ENCODE measurements at regions not wholly inside any gene's neighbourhood (a gene's known extent, or its start where the extent isn't known, plus 50 kb on each side); places are given as distances from the start of the nearest gene placed in this dataset.

GRCh38 chr2:65728477-65729180 lies 296.2 kb upstream of the SPRED2 start:
- no peaks in the 10 kb centered on the region for H3K36me3 ChIP-seq
- intact Hi-C loops (cut with DNase I), result no loop called here
- TF ChIP-seq, protein P1, sequence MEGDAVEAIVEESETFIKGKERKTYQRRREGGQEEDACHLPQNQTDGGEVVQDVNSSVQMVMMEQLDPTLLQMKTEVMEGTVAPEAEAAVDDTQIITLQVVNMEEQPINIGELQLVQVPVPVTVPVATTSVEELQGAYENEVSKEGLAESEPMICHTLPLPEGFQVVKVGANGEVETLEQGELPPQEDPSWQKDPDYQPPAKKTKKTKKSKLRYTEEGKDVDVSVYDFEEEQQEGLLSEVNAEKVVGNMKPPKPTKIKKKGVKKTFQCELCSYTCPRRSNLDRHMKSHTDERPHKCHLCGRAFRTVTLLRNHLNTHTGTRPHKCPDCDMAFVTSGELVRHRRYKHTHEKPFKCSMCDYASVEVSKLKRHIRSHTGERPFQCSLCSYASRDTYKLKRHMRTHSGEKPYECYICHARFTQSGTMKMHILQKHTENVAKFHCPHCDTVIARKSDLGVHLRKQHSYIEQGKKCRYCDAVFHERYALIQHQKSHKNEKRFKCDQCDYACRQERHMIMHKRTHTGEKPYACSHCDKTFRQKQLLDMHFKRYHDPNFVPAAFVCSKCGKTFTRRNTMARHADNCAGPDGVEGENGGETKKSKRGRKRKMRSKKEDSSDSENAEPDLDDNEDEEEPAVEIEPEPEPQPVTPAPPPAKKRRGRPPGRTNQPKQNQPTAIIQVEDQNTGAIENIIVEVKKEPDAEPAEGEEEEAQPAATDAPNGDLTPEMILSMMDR (IDR thresholded peaks at IDR 0.05), result no peak
- H3K9me3 ChIP-seq, result no peaks in the 10 kb centered on the region
- H3K4me3 ChIP-seq, result no peak overlapping the region
- DNase-seq (no peak), ATAC-seq (no peak)
- H3K4me1 ChIP-seq, result no peaks in the 10 kb centered on the region
- no peaks in the 10 kb centered on the region for H3K27me3 ChIP-seq (ENCODE audit: low read depth)
- H3K27ac ChIP-seq, result no peak overlapping the region

GRCh38 chr2:65727816-65728215 lies 295.4 kb upstream of the SPRED2 start:
- H3K27me3 ChIP-seq (ENCODE audit: low read depth), result no peaks in the 10 kb centered on the region

GRCh38 chr2:65727381-65727780 lies 295.0 kb upstream of the SPRED2 start:
- Histone ChIP-seq H3K27me3 (ENCODE audit: low read depth) (no peaks in the 10 kb centered on the region), H3K9me3 (no peaks in the 10 kb centered on the region), H3K27ac (no peak overlapping the region), H3K36me3 (no peaks in the 10 kb centered on the region), H3K4me1 (no peaks in the 10 kb centered on the region), H3K4me3 (no peak overlapping the region)
- intact Hi-C loops (cut with DNase I), result no loop called here
- DNase-seq (no peak), ATAC-seq (no peak)
- TF ChIP-seq, protein P1 (IDR thresholded peaks at IDR 0.05), result no peak

More at GRCh38 chr2:65727816-65728215, 295.4 kb upstream of the SPRED2 start:
- H3K36me3 ChIP-seq, result no peaks in the 10 kb centered on the region
- H3K4me3 ChIP-seq, result no peak overlapping the region
- ATAC-seq, result peak in 1 of 2 donors; percentile 34
- DNase-seq, result no peak
- no peaks in the 10 kb centered on the region for H3K9me3 ChIP-seq
- H3K4me1 ChIP-seq, result no peaks in the 10 kb centered on the region
- no peak overlapping the region for H3K27ac ChIP-seq
- TF ChIP-seq, protein P1 (IDR thresholded peaks at IDR 0.05), result no peak
- intact Hi-C loops (cut with DNase I), result no loop called here

DNA sequence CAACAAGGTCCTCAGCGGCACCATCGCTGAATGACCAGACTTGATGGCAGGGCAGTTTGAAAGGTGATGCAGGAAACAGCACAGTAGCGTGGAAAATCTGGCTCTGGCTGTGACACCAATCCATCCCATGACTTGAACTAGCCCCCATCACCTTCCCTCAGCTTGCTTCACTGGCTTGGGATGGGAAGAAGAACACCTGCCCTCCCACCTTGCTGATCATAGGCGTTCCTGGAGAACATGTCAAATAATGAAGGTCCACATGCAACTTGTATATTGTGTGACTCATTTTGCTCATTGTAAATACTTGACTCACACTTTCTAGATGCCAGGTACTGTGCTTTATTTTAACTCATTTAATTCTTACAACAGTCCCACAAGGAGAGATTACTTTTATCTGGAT lies 292.4 kb upstream of the SPRED2 start:
- no peak for ATAC-seq
- no peaks in the 10 kb centered on the region for H3K36me3 ChIP-seq
- no peak for DNase-seq
- TF ChIP-seq, protein P1 (IDR thresholded peaks at IDR 0.05), result no peak
- intact Hi-C loops (cut with DNase I), result no loop called here
- no peaks in the 10 kb centered on the region for H3K9me3 ChIP-seq
- no peaks in the 10 kb centered on the region for H3K4me1 ChIP-seq
- H3K4me3 ChIP-seq, result no peak overlapping the region
- no peak overlapping the region for H3K27ac ChIP-seq
- no peaks in the 10 kb centered on the region for H3K27me3 ChIP-seq (ENCODE audit: low read depth)

DNA sequence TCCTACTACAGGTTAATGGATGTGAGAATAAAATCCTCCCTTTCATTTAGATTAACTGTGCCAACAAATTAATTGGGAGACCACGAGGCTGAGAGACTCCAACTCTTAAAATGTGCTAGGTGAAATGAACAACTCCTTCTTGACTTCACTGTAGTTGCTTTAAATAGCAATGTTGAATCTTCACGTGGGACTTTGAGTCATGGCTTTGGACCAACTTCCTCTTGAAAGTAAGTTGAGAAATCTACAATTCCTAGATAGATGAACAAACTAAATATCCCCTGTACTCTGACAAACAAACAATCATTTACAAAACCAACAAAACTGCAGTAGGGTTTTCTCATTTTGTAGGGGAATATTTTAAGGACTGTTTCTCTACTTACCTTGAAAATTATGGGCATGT lies 291.9 kb upstream of the SPRED2 start:
- Histone ChIP-seq H3K9me3 (no peaks in the 10 kb centered on the region), H3K36me3 (no peaks in the 10 kb centered on the region), H3K27me3 (ENCODE audit: low read depth) (no peaks in the 10 kb centered on the region), H3K4me3 (no peak overlapping the region), H3K4me1 (no peaks in the 10 kb centered on the region), H3K27ac (no peak overlapping the region)
- ATAC-seq (no peak), DNase-seq (no peak)
- intact Hi-C loops (cut with DNase I), result no loop called here
- TF ChIP-seq, protein P1 (IDR thresholded peaks at IDR 0.05), result no peak

Data from lower lobe of right lung (tissue), 2 donors.